ENCODE measurements at regions not wholly inside any gene's neighbourhood (a gene's known extent, or its start where the extent isn't known, plus 50 kb on each side); places are given as distances from the start of the nearest gene placed in this dataset.
A peak's percentile ranks its signal among the peaks of the same experiment; 100 is the strongest.

GRCh38 chr6:2562721-2563451, 187.8 kb downstream of the MYLK4 start:
- Mint-ChIP-seq H3K27ac (no peak overlapping the region), H3K27me3 (no peaks in the 10 kb centered on the region), H3K4me1 (ENCODE audit: unreplicated experiment) (peaks cover 58% of the 10 kb centered on the region), H3K36me3 (no peaks in the 10 kb centered on the region), H3K9me3 (peaks cover 12% of the 10 kb centered on the region), H3K4me3 (no peak overlapping the region)
- no peak for DNase-seq (ENCODE audit: extremely low spot score, unreplicated experiment)
- no peak for TF ChIP-seq CTCF (conservative IDR thresholded peaks at IDR 0.05)

DNA sequence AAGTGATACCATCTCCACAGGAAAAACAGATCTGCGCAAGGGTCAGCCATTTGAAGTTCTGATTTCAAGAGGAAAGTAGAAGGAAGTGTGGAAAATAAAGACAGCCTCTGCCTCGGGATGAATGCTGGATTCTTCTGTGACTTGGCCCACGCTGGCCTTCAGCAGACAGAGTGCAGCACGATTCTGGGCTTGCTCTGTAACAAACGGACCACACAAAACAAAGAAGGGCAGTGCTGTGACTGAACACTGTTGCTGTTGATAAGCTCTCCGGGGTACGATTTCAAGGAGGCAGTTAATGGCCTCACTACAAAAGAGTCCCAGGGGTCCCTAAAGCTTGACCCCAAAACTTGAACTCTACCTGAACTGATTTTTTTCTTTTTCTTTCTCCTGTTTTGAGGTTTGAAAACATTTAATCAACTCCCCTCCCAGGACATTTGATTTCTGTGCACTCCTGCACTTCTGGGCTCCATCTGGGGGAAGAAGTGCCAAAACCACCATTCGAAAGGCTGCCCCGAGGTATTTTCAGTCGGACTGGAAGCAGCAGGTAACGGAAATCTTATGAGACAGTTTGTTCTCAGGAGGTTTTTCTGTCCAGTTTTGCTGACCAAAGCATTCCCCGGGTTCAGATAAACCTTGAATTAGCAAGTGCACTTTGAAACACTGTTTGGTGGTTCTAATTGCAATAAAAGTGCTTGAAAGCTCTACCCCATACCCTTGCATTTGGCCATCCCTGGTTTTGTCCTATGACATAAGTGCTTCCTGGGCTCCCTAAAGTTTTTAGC, 189.6 kb downstream of the MYLK4 start:
- H3K27me3 Mint-ChIP-seq, result no peaks in the 10 kb centered on the region
- H3K27ac Mint-ChIP-seq, result peak overlapping the region; percentile 77
- no peak for DNase-seq (ENCODE audit: extremely low spot score, unreplicated experiment)
- peaks cover 5% of the 10 kb centered on the region for H3K9me3 Mint-ChIP-seq
- H3K4me3 Mint-ChIP-seq, result peak overlapping the region; percentile 65
- H3K36me3 Mint-ChIP-seq, result no peaks in the 10 kb centered on the region
- no peak for TF ChIP-seq CTCF (conservative IDR thresholded peaks at IDR 0.05)
- H3K4me1 Mint-ChIP-seq (ENCODE audit: unreplicated experiment), result peaks cover 70% of the 10 kb centered on the region

GRCh38 chr6:2560140-2560818, 190.4 kb downstream of the MYLK4 start:
- no peaks in the 10 kb centered on the region for H3K27me3 Mint-ChIP-seq
- peak overlapping the region; percentile 65 for H3K4me3 Mint-ChIP-seq
- H3K4me1 Mint-ChIP-seq (ENCODE audit: unreplicated experiment), result peaks cover 70% of the 10 kb centered on the region
- peaks cover 5% of the 10 kb centered on the region for H3K9me3 Mint-ChIP-seq
- peak overlapping the region; percentile 77 for H3K27ac Mint-ChIP-seq
- no peaks in the 10 kb centered on the region for H3K36me3 Mint-ChIP-seq
- no peak for DNase-seq (ENCODE audit: extremely low spot score, unreplicated experiment)
- TF ChIP-seq CTCF (conservative IDR thresholded peaks at IDR 0.05), result no peak

- DNase-seq (ENCODE audit: extremely low spot score, unreplicated experiment), result no peak
- peaks cover 4% of the 10 kb centered on the region for H3K9me3 Mint-ChIP-seq
- peak overlapping the region; percentile 66 for H3K4me3 Mint-ChIP-seq
- no peak for TF ChIP-seq CTCF (conservative IDR thresholded peaks at IDR 0.05)
- H3K4me1 Mint-ChIP-seq (ENCODE audit: unreplicated experiment), result peaks cover 75% of the 10 kb centered on the region
- no peaks in the 10 kb centered on the region for H3K27me3 Mint-ChIP-seq
- no peaks in the 10 kb centered on the region for H3K36me3 Mint-ChIP-seq
- peak overlapping the region; percentile 88 for H3K27ac Mint-ChIP-seq
Measured at GRCh38 chr6:2558861-2559801, 191.6 kb downstream of the MYLK4 start.
